Dedifferentiated amniotic fluid mesenchymal stem cell (primary cell): ENCODE measurements at regions not wholly inside any gene's neighbourhood (a gene's known extent, or its start where the extent isn't known, plus 50 kb on each side); places are given as distances from the start of the nearest gene placed in this dataset.
"Not testable (repeated sequence)": the region's sequence is repeated elsewhere in the genome, so short reads cannot be mapped to it uniquely, and the experiment has no call there.

ENCODE experiments used
- DNase-seq: peaks from one replicate; pipeline ENCODE4 v3.0.0-alpha.2; 2016; ENCODE audit errors: extremely low spot score

- DNase-seq: not testable (repeated sequence)
Observed at GRCh38 chr20:47845382-47845977, 60.2 kb upstream of the SULF2 start.

DNA sequence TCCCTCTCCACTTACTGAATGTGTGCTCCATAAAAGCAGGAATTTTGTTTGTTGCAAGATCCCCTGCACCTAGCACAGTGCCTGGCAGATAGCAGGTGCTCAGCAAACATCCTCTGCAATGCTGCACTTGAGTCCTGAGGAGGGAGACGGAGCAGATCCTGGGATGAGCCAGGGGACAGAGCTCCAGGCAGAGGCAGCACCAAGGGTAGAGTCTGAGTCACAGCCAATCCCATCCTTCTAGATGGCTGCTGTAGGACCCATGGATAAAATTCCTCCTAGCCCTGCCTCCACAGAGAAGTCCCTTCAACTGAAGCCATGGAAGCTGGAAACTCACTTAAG lies 59.3 kb upstream of the SULF2 start:
- DNase-seq: not testable (repeated sequence)

GRCh38 chr20:47843886-47844567 lies 58.7 kb upstream of the SULF2 start:
- no peak for DNase-seq

- DNase-seq: not testable (repeated sequence)
Observed at GRCh38 chr20:47842950-47843349, 57.7 kb upstream of the SULF2 start.

DNA sequence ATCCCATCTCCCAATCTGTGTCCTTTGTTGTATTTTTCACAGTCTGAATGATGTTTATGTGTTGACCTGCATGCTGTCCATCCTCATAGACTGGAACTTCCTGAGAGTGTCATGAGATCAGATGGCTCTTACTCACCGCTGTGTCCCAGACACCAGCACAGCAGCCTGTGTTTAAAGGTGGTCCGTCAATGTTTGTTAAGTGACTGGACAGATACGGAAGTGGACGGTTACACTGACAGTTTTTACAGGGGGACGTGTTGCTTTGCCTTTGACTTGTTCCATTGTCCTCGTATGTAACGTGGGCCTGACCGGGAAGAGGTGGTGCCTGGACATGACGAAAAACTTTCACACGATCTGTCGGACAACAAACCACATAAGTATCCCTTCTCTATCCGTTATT lies 56.7 kb upstream of the SULF2 start:
- not testable (repeated sequence) for DNase-seq

DNA sequence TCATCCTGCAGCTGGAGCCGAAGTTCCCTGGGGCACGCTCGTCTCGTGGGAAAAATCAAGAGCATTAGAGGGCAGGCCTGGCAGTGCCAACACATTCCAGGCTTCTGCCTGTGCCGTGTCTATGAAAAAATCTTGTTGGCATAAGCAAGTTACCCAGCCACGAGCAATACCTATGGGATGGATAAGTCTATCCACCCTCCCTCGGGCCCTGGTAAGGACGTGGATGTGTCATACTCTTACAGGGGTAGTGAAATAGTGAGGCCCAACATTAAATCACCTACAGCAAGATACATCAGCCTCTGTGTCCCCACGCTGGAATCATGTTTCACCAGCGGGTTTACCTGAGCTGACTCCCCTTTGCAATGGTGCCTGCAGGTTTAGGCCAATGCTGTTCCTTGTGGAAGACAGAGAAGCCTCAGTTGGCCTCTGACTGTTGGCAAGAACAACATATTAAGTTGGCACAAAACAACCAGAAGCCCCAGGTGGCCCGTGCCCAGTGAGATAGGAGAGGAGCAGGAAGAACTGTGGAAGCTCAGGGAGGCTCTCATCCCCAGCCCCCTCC lies 51.1 kb upstream of the SULF2 start:
- DNase-seq: not testable (repeated sequence)
